ENCODE measurements at regions not wholly inside any gene's neighbourhood (a gene's known extent, or its start where the extent isn't known, plus 50 kb on each side); places are given as distances from the start of the nearest gene placed in this dataset.

- H3K27ac ChIP-seq = no peak overlapping the region
- ChIA-PET CTCF (no interaction called here), POLR2A (ENCODE audit: low non-redundant PET) (no interaction called here)
- no peak for TF ChIP-seq CTCF (conservative IDR thresholded peaks at IDR 0.05; ENCODE audit: low read depth)
- no peak for DNase-seq (ENCODE audit: low spot score)
Measured at GRCh38 chr16:13322336-13322735, 420.9 kb downstream of the SHISA9 start.

GRCh38 chr16:13324851-13325250 lies 423.5 kb downstream of the SHISA9 start:
- DNase-seq (ENCODE audit: low spot score) = no peak
- no peak for TF ChIP-seq CTCF (conservative IDR thresholded peaks at IDR 0.05; ENCODE audit: low read depth)
- H3K27ac ChIP-seq = no peak overlapping the region
- ChIA-PET CTCF (no interaction called here), POLR2A (ENCODE audit: low non-redundant PET) (no interaction called here)

DNA sequence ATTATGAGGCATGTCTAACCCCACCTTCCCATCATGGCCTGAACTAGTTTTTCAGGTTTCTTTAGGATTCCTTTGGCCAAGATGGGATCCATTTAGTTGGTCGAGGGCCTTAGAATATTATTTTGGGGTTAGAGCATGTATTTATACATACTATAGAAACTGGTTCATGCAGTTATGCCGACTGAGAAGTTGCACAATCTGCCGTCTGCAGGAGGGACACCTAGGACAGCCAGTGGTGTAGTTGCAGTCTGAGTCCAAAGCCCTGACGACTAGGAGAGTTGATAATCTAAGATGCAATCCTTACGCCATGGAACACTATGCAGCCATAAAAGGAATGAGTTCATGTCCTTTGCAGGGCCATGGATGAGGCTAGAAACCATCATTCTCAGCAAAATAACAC lies 424.0 kb downstream of the SHISA9 start:
- H3K27ac ChIP-seq = no peak overlapping the region
- POLR2A ChIA-PET (ENCODE audit: low non-redundant PET) = no interaction called here
- CTCF ChIA-PET = no interaction called here
- no peak for DNase-seq (ENCODE audit: low spot score)
- TF ChIP-seq CTCF (conservative IDR thresholded peaks at IDR 0.05; ENCODE audit: low read depth) = no peak

- POLR2A ChIA-PET (ENCODE audit: low non-redundant PET) = no interaction called here
- CTCF ChIA-PET = no interaction called here
- H3K27ac ChIP-seq = no peak overlapping the region
- no peak for TF ChIP-seq CTCF (conservative IDR thresholded peaks at IDR 0.05; ENCODE audit: low read depth)
- no peak for DNase-seq (ENCODE audit: low spot score)
Measured at GRCh38 chr16:13331918-13332317, 430.5 kb downstream of the SHISA9 start.

DNA sequence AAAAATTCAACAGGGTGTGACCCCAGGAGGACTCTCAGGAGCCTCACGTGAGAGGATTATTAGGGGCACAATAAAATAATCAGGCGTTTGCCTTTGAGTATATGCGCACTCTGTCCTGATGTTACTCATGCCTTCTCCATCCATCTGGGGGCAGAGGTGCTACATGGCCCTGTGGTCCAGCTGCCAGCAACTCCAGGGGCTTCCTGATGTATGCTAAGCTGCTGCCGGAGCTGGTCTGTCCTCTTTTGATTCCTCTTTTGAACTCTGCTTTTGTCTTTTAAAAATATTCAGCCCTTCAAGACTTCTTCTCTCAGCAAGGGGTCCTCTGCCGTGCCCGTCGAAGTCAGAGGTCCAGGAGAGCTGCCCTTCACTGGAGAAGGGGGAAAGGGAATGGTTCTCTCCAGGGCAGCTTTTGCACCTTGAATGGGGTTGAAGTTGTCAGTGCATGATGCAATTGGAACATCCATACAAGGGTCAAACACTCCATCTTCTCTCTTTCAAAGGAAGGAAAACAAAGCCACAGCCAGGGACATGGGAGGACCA lies 431.4 kb downstream of the SHISA9 start:
- H3K27ac ChIP-seq = no peak overlapping the region
- DNase-seq (ENCODE audit: low spot score) = no peak
- CTCF ChIA-PET = no interaction called here
- POLR2A ChIA-PET (ENCODE audit: low non-redundant PET) = no interaction called here
- no peak for TF ChIP-seq CTCF (conservative IDR thresholded peaks at IDR 0.05; ENCODE audit: low read depth)

DNA sequence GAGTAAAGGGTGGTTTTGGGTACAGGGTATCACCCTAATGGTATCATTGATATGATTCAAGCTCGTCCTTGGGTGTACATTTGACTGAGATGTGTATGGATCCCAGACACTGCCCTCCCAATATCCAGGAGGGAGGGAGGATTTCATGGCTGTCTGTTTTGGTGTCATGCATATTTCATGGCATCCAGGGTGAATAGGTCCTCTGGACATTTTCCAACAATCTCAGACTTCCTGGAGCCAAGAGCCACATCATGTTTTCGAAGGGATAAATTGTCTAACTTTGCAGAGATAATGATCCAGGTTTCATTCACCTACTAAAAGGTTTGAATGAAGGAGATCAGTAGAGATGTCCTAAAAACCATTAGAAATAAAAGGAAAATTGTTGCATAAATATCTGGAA lies 431.9 kb downstream of the SHISA9 start:
- ChIA-PET CTCF (no interaction called here), POLR2A (ENCODE audit: low non-redundant PET) (no interaction called here)
- H3K27ac ChIP-seq = no peak overlapping the region
- no peak for TF ChIP-seq CTCF (conservative IDR thresholded peaks at IDR 0.05; ENCODE audit: low read depth)
- no peak for DNase-seq (ENCODE audit: low spot score)

DNA sequence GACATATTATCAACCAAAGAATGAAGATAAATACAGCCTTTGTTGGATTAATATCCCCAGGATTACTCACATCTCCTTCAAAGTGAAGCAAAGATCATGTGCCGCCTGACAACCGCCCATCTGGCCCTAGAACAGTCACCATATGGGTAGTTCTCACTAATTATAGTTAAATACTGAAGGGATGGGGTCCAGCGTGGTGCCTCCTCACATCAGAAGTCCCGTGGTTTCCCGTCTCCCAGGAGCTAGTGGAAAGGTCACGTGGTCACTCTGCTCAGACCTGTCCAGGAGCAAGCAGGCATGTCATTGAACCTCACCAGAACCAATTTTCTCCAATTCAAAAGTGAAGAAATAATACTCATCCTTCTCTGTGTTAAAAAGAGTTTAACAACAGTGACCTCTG lies 434.5 kb downstream of the SHISA9 start:
- H3K27ac ChIP-seq = no peak overlapping the region
- POLR2A ChIA-PET (ENCODE audit: low non-redundant PET) = no interaction called here
- CTCF ChIA-PET = no interaction called here
- no peak for DNase-seq (ENCODE audit: low spot score)
- TF ChIP-seq CTCF (conservative IDR thresholded peaks at IDR 0.05; ENCODE audit: low read depth) = no peak
